NCI-H1417 (cell line): ENCODE measurements at regions not wholly inside any gene's neighbourhood (a gene's known extent, or its start where the extent isn't known, plus 50 kb on each side); places are given as distances from the start of the nearest gene placed in this dataset.
"Not testable (repeated sequence)": the region's sequence is repeated elsewhere in the genome, so short reads cannot be mapped to it uniquely, and the experiment has no call there.

Experiments used
- DNase-seq, 3 experiments: peaks; one replicate each; lab custom pipeline; 2025; lab: John Stamatoyannopoulos, UW

DNA sequence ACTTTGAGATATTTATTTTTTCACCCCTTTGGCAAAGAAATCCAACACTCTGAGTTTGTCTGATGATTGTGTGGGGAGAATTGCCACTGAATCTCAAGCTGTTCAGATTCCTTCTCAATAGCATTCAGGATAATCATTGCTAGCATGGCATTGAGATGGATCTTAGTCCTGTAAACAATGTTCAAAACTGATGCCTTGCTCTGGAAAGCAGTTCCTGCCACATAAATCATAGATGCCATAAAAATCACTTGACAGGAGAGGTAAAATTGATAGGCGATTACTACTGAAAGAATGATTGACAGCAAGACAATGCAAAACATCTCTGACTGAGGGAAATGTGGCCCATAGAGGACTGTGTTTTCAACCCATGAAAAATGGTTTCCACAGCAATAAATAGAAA, 915.6 kb downstream of the TRHDE start:
- peak in 1 of 3 experiments; percentile 52 for DNase-seq

DNA sequence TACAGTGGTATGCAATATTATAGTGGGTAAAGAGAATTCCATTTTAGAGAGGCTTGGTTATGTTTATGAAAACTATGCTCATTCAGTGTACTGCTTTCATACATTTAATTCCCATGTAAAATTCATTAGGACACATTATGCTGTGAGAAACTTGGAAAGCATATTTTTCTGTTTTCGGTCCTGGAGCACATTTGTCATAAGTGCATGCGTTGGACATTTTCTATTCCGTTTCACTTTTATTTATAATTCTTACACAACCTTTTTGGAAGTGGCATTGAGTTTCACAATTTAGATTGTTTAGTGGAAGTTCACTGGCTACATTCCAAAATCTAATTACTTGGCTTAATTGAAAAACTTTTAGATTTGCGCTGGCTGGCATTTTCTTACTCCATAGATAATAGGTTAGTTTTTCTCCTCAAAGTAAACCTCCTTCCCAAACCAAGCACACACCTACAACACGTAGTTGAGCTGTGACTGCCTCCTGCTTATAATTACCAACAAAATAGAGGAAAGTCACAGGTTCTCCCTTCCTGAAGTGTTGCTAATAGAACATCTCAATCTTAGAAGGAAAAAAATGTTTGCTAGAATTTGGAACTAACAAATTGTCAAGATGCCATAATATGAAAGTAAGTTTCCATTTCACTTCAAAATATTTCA, 938.5 kb downstream of the TRHDE start:
- no peak for DNase-seq

DNA sequence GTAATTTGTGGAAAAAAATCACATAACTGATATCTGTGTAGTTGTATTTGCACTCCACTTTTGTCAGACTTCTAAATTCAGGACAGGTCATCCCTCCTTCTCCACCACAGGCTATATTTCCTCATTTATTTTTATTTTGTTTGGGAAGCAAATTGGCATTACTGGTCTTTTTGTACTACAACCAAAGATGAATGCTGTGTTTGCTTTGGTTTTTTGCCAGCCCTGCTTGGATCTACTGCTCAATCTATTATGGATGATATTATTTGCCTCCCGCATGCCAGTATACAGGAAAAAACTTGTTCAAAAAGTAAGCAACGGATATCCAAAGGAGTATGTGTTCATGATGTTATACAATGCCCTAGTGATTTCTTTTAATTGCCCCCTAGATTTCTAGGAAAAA, 948.8 kb downstream of the TRHDE start:
- DNase-seq, result peak in 1 of 3 experiments; percentile 23

DNA sequence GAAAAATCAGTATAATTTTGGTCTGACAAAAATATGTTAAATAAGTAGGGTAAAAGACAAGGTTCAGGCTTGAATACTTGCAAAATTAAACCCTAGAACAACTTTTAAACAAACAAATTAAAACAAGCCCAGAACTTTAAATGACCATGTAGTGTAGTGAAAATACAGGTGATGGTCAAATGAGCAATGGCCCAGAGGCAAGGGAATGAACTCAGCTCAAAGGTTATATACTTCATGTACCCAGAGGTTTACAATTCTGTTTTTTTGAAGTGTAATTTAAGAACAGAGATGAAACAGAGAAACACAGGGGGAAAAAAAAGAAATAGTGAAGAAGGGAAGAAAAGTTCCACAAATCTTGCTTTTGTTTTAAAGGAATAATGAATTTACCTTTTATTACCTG, 949.2 kb downstream of the TRHDE start:
- no peak for DNase-seq

DNA sequence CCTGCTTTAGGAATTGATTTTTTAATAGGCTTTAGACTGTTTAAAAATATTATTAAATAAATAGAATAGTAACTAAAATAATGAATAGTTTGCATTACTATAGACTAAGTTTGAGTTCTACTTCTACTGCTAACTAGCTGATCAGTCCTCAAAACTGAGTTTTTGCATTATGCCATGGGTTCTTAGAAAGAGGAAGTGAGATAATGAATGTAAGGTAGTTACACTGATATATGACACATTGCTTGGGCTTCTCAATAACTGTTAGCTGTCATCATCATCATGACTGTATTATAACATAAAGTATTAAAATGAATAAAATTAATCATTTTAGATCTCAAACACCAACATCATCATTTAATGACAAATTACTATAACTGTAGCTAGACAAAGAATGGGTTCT, 949.7 kb downstream of the TRHDE start:
- DNase-seq, result no peak

DNA sequence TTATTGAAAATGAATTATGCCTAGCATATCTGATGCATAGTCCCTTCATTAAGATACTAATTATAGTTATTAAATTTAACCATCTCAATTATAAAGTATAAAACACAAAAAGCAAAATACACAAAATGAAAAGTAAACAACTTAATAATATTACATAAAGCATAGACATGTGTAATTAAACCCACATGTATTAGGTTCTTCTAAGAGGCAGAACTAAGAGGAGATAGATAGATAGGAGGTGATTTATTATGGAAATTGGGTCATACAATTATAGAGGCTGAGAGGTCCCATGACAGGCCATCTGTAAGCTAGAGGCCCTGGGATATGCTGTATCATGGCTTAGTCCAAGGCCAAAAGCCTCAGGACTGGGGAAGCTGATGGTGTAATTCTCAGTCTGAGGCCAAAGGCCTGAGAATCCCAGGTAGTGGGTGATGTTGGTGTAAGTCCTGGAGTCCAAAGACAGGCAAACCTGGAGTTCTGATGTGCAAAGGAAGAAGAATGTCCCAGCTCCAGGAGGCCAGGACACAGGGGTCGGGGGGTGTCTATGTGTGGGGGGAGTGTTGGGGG, 953.3 kb downstream of the TRHDE start:
- DNase-seq, result peak in 2 of 3 experiments; percentile 16 to 74

DNA sequence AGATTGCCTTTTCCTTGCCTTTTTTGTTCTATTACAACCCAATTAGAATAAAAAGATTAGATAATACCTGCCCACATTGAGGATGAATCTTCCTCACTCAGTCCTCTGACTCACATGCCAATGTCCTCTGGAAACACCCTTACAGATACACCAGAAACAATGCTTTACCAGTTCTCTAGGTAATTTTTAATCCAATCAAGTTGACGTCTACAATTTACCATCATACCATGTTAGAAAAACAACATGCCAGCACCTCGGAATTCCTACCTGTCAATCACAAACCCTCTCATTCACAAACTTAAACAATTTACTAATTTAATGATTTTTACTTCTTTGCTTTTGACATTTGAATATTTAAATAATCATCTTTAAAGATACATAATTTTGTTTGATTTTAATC, 953.8 kb downstream of the TRHDE start:
- DNase-seq, result no peak

DNA sequence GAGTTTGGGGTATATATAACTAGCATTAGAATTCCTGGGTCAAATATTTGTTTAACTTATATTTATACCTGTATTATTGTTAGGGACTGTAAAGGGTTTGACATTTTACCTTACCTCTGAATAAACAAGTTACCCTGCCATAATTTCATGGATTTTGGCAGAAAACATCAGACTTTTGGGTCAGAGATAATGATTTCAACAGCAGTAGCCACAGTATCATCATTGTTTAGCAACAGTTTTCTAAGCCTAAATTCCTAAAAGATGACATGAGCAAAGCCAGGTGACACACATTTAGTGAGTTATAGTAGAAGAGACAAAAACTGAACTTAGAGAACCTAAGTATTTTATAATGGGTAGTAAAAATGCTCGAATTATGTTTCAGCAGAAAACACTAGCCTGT, 954.4 kb downstream of the TRHDE start:
- no peak for DNase-seq

DNA sequence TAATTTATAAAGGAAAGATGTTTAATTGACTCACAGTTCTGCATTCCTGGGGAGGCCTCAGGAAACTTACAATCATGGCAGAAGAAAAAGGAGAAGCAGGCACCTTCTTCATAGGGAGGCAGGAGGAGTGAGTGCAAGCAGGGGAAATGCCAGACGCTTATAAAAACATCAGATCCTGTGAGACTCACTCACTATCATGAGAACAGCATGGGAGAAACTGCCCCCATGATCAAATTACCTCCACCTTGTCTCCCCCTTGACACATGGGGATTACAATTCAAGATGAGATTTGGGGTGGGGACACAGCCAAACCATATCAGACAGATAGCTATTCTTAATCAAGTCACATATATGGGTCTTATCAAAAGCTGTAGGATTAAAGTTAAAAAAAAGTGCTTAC, 956.7 kb downstream of the TRHDE start:
- not testable (repeated sequence) for DNase-seq

DNA sequence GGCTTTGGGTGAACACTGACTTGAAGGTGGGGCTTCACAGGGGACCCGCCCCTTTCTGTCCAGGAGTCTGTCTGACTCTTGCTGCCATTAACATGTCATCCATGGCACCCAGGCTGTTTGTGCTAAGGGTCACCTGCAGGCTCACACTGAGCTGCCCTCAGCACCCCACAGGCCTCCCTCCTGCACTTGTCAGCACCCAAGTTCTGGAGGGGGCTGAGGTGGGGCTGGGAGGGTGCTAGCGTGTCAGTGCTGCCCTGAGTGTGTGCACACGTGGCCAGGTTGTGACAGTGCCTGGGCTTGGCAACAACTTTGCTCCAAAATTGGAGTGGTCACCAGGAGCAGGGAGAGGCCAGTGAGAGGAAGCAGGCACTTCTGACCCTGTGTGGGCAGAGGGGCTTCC, 963.2 kb downstream of the TRHDE start:
- DNase-seq, result no peak

DNA sequence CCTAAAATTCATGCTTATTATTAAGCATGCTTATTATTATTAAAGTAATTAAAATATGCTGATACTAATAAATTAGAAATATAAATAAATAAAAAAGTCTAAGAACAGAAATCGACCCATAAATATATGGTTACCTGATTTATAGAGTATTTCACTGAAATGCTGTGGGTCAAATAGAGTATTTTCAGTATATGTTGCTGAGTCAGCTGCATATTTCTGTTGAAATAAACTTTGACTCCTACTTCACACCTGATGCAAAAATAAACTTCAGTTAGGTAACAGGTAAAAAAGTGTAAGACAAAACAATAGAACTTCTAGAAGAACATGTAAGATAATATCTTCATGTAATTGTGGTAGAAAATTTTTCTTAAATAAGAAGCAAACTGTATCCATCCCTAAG, 967.9 kb downstream of the TRHDE start:
- DNase-seq, result no peak

DNA sequence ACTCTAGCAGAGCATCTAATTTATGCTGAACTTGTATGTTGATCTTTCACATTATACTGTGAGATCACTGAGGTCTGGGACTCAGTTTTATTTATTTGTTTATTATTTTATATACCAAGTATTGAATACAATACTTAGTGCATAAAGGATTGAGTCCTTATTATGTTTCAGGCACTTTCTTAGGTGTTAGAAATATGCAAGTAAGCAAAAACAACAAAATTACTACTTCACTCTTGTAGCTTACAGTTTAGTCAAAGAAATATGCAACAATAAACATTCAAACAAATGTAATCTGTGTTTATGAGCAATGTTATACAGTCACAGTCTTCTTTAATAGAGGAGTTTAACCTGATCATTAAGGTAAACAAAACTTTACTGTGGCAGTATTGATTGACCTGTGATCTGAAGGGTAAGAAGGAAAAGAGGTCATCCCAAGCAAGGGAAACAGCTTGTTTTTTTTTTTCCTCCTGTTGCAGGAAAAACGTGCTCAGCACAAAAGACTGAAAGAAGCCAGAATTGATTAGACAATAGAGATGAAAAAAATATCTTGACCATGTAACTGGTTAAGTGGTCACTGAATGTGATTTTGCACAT, 990.7 kb downstream of the TRHDE start:
- peak in 1 of 3 experiments; percentile 17 for DNase-seq

DNA sequence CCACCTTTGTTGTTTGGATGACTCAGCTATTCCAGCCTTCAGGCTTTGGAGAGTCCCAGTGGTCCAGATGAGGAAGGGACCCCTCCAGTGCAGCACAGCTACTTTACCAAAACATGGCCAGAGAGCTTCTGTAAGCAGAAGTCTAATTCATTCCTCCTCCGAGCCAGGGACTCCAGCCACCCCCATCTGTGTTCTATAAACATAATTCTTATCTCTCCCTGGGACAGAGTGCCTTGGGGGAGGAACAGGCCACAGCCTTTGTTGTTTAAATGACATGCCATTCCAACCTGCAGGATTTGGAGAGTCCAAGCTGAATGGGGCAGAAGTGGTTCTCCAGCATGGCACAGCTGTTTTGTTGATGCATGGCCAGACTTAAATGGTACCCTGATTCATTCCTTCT, 994.0 kb downstream of the TRHDE start:
- DNase-seq, result no peak

DNA sequence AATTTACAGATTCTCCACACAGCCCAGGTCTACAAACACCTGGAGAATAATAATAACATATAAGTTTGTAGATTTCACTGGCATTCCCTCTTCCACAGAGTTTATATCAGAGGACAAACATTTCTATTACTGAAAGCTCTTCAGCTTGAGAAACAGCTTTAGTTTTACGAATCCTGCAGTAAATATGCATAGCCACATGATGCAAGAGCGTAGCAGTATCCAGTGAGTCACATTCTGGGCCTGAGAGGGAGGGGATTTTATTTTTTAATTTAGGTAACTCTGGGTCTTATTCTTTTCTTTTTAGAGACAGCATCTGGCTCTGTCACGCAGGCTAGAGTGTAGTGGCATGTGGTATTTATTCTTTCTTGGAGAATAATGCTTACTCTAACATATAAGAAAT, 1002.8 kb downstream of the TRHDE start:
- DNase-seq, result no peak

DNA sequence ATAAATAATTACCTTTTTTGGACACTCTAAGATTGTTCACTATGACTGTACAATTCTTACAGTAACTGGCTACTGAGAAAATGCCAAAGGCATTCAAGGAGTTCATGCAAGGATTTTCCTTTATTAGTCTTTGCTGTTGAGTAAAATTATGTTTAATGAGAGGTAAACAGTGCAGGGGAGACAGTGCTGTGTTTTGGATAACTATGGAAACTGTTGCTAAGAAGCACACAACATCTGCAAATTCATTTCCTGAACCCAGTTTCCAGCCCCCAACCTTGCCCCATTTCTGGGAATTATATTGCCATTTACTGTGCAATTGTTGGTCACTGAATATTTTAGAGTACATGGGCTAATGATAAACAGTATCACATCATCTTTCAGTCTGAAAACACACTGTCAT, 1005.8 kb downstream of the TRHDE start:
- DNase-seq, result peak in 2 of 3 experiments; percentile 35 to 85

DNA sequence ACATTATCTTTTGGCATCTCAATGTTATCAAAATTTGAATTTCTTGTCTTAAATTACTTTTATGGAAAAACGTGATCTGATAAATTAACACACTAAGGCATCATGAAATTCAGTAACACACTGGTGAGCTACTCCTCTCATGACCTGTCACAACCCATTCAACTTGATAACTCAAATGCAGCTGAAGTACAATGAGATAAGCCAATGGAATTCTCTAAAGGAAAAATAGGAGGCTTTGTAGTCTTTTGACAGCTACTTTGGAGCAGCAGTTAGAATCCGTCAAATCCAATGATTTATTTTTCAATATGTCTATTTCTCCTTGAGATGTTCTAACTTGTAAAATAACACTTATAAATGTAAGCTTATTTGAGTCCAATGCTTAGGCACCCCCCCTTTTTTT, 1029.4 kb downstream of the TRHDE start:
- no peak for DNase-seq

DNA sequence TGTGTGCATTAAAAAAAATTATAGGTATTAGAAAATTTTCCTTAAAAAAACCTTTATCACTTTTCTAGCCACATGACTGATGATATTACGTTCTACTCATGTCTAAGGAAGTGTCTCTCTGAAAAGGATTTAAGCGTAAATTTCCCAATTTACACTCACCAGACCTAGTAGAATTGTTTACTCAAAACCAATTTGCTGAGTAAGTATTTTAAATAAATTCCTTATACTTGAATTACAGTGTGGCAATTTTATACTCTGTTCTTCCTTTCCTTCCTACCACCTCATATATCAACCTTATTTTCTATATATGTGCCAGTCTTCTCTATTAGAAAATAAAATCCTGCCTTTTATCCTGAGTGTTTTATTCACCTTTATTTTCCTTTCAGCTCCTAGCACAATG, 1035.1 kb downstream of the TRHDE start:
- no peak for DNase-seq

DNA sequence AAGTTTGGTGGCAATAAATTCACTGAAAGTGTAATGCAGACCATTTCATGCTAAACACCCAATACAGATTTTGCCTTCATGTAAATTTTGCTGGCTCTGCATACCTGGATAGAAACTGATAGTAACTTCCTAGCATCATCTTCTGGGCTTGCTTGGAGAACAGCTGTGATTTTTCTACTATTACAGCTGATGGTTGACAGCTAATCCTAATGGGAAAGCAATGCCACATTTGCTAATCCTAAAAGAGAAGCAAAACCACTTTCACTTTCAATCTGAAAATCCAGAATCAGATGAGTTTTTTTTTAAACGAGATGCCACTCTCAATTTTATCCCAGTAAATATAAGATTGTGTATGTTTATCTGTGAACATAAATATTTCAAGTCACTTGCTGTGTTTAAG, 1035.9 kb downstream of the TRHDE start:
- DNase-seq, result no peak

DNA sequence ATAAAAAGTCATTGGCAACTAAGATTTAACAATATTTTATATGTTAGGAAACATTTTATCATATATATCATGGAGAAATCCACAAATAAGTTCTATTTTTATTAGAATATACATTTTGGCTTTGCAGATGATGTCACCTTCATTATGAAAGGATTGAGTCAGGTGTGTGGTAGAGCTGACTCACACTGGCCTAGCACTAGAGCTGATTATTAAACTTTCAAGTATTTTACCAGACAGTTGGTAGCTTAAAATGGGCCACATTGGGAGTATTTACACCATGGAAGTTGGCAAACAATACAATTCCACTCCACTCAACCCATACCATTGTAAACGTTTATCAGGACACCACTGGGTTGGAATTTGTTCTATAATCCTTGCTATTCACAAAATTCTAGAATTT, 1036.6 kb downstream of the TRHDE start:
- DNase-seq, result no peak

DNA sequence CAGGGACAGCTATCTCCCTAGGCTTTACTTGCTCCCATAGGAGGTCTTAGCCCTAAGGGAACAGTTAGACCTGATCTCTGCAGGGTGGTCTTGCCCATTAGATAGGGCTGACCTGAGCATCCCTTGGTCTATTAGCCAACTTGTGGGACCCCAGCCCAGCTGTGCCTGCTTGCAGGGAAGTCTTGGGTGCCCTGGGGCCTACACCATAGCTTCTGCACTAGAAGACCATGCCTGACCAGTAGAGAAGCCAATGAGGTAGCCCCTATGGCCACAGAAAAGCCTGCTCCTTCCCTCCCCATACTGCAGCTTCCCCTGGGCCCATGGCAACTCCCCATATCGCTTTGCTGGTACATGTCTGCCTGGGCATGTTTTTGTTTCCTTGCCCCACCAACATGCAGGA, 1049.1 kb downstream of the TRHDE start:
- DNase-seq, result no peak

DNA sequence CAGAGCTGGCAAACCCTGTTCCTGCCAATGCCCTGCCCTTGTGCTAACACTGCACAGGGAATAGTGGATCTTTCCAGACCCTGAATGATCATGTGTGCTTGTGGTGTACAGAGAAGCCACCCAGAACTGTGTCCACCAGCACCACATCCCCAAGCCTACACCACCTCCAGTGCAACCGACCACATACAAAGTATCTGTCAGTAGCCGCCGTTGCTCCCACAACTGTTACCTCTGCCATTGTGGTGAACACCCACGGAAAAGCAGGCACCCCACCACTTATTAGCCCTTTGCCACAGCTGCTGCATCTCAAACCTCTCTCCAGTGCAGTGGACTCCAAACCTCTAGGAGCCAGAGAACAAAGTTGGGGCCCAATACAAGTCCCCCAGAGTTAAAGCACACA, 1049.6 kb downstream of the TRHDE start:
- no peak for DNase-seq

DNA sequence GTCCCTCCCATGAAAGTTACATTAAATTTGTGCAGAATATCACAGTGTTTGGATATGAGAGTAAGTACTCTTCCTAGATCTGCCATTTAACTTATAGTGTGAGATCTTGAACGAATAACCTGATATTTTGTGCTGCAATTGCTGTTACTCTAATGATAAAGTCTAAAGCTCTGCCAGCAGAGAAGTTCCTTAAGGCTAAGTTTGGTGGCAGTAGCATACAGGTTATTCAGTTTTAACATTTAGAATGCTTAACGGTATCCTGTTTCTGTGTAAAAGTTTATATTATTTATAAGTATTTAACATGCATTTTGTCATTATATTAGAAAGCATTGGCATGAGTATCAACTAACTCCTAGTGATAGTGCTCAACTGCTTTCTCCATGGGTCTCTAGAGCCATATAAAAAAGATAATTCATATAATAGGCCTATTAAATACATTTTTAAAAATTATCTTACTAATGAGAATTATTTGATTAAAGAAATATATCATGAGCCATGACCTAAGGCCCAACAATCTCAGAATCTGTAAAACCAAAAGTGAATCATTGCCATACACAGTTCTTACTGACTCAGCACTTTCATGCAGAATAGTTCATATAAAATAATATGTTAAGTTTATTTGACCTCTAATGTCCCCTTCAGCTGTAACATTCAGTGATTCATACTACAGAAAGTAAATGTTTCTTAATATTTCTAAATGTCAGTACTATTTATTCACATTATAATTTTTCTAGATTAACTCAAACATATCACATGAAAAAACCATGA, 1058.6 kb downstream of the TRHDE start:
- no peak for DNase-seq
